H9 (cell line): ENCODE measurements at regions not wholly inside any gene's neighbourhood (a gene's known extent, or its start where the extent isn't known, plus 50 kb on each side); places are given as distances from the start of the nearest gene placed in this dataset.

Experiments used
- DNase-seq: peaks from one replicate; pipeline ENCODE4 v3.0.0-alpha.2; 2017
- H2AFZ ChIP-seq: one replicate; pipeline ENCODE4 v1.6.1; 2013; ENCODE audit warnings: mild to moderate bottlenecking, low read length, control low read depth, moderate library complexity
- H2AK5ac ChIP-seq: 2 replicates; pipeline ENCODE4 v1.6.1; 2013; ENCODE audit warnings: low read length, control low read depth, mixed read lengths; ENCODE audit not compliant: insufficient read length
- H2BK120ac ChIP-seq: one replicate; pipeline ENCODE4 v1.6.1; 2013; ENCODE audit warnings: low read depth, mild to moderate bottlenecking, low read length, control low read depth, inconsistent platforms; ENCODE audit not compliant: poor library complexity, severe bottlenecking
- H2BK12ac ChIP-seq: 2 replicates; pipeline ENCODE4 v1.6.1; 2013; ENCODE audit warnings: low read length, control low read depth, mixed read lengths, low read depth; ENCODE audit not compliant: insufficient read length
- H2BK15ac ChIP-seq: 2 replicates; pipeline ENCODE4 v1.6.1; 2013; ENCODE audit warnings: low read depth, low read length, control low read depth
- H2BK20ac ChIP-seq: one replicate; pipeline ENCODE4 v1.6.1; 2013; ENCODE audit warnings: low read depth, mild to moderate bottlenecking, low read length, control low read depth, inconsistent platforms; ENCODE audit not compliant: poor library complexity, severe bottlenecking
- H2BK5ac ChIP-seq: 2 replicates; pipeline ENCODE4 v1.6.1; 2013; ENCODE audit warnings: low read length, control low read depth, mixed read lengths; ENCODE audit not compliant: insufficient read length
- H3K14ac ChIP-seq: 2 replicates; pipeline ENCODE4 v1.6.1; 2013; ENCODE audit warnings: low read length, control low read depth; ENCODE audit not compliant: insufficient read depth
- H3K18ac ChIP-seq: 2 replicates; pipeline ENCODE4 v1.6.1; 2013; ENCODE audit warnings: low read depth, mild to moderate bottlenecking, mixed read lengths, low read length, control low read depth; ENCODE audit not compliant: insufficient read length
- H3K23ac ChIP-seq: 2 replicates; pipeline ENCODE4 v1.6.1; 2013; ENCODE audit warnings: low read length, control low read depth, mixed read lengths, low read depth; ENCODE audit not compliant: insufficient read length
- H3K23me2 ChIP-seq: 2 replicates; pipeline ENCODE4 v1.6.1; 2013; ENCODE audit warnings: low read depth, mild to moderate bottlenecking, mixed read lengths, low read length, control low read depth; ENCODE audit not compliant: insufficient read length, poor library complexity, severe bottlenecking
- H3K27ac ChIP-seq: 2 replicates; pipeline ENCODE4 v1.5.1; 2013; ENCODE audit warnings: low read length, control low read depth, mixed read lengths, low read depth; ENCODE audit not compliant: insufficient read length
- H3K27me3 ChIP-seq: 2 replicates; pipeline ENCODE4 v1.6.1; 2013; ENCODE audit warnings: low read length, control low read depth, inconsistent platforms; ENCODE audit not compliant: insufficient read depth
- H3K4ac ChIP-seq: 2 replicates; pipeline ENCODE4 v1.6.1; 2013; ENCODE audit warnings: low read depth, mild to moderate bottlenecking, control low read depth, inconsistent platforms, low read length, moderate library complexity
- H3K4me1 ChIP-seq: 2 replicates; pipeline ENCODE4 v1.6.1; 2013; ENCODE audit warnings: low read length, control low read depth, inconsistent platforms; ENCODE audit not compliant: insufficient read depth
- H3K4me2 ChIP-seq: 2 replicates; pipeline ENCODE4 v1.6.1; 2013; ENCODE audit warnings: low read length, control low read depth, mixed read lengths; ENCODE audit not compliant: insufficient read length, insufficient read depth
- H3K56ac ChIP-seq: 2 replicates; pipeline ENCODE4 v1.6.1; 2013; ENCODE audit warnings: low read depth, mild to moderate bottlenecking, mixed read lengths, low read length, control low read depth; ENCODE audit not compliant: insufficient read length
- H3K79me1 ChIP-seq: 2 replicates; pipeline ENCODE4 v1.6.1; 2013; ENCODE audit warnings: low read depth, mild to moderate bottlenecking, moderate library complexity, low read length, control low read depth, inconsistent platforms; ENCODE audit not compliant: insufficient read depth, poor library complexity, severe bottlenecking
- H3K79me2 ChIP-seq: 2 replicates; pipeline ENCODE4 v1.6.1; 2013; ENCODE audit warnings: low read length, control low read depth, inconsistent platforms; ENCODE audit not compliant: insufficient read depth
- H3K9ac ChIP-seq: 2 replicates; pipeline ENCODE4 v1.6.1; 2013; ENCODE audit warnings: low read length, control low read depth, mixed read lengths; ENCODE audit not compliant: insufficient read length; ENCODE audit errors: extremely low read depth
- H3K9me3 ChIP-seq: one replicate; pipeline ENCODE4 v1.6.1; 2013; ENCODE audit warnings: low read depth, low read length, inconsistent platforms; ENCODE audit not compliant: control insufficient read depth
- H3T11ph ChIP-seq: one replicate; pipeline ENCODE4 v1.6.1; 2013; ENCODE audit warnings: mild to moderate bottlenecking, low read length, control low read depth, inconsistent platforms
- H4K20me1 ChIP-seq: one replicate; pipeline ENCODE4 v1.6.1; 2013; ENCODE audit not compliant: control insufficient read depth, insufficient read length, insufficient read depth
- H4K5ac ChIP-seq: 2 replicates; pipeline ENCODE4 v1.6.1; 2013; ENCODE audit warnings: low read depth, mild to moderate bottlenecking, mixed read lengths, low read length, control low read depth; ENCODE audit not compliant: insufficient read length
- H4K8ac ChIP-seq: replicated peaks from 2 replicates; pipeline ENCODE4 v1.6.1; 2013; ENCODE audit warnings: low read length, control low read depth, mixed read lengths, low read depth; ENCODE audit not compliant: insufficient read length
- H4K91ac ChIP-seq: 2 replicates; pipeline ENCODE4 v1.6.1; 2013; ENCODE audit warnings: low read depth, mild to moderate bottlenecking, moderate library complexity, mixed read lengths, low read length, control low read depth; ENCODE audit not compliant: insufficient read length
- H3K27ac Mint-ChIP-seq, 3 experiments: 2 replicates in 2 of 3; 3 replicates in 1 of 3; pipeline ENCODE4 v1.8.0; 2020 to 2021; ENCODE audit warnings: mixed read lengths in 3 of 3, mild to moderate bottlenecking in 1 of 3, moderate library complexity in 1 of 3
- H3K27me3 Mint-ChIP-seq: 2 replicates; pipeline ENCODE4 v1.8.0; 2021; ENCODE audit warnings: low read depth, mild to moderate bottlenecking, moderate library complexity, mixed read lengths
- H3K36me3 Mint-ChIP-seq, 3 experiments: 2 replicates in 2 of 3; 3 replicates in 1 of 3; pipeline ENCODE4 v1.8.0; 2020 to 2021; ENCODE audit warnings: low read depth in 3 of 3, mixed read lengths in 3 of 3; ENCODE audit not compliant: insufficient read depth in 1 of 3
- H3K4me1 Mint-ChIP-seq, 2 experiments: 2 replicates each; pipeline ENCODE4 v1.8.0; 2020; ENCODE audit warnings: mixed read lengths in 2 of 2
- H3K4me3 Mint-ChIP-seq, 2 experiments: 2 replicates in 1 of 2; 3 replicates in 1 of 2; pipeline ENCODE4 v1.8.0; 2020 to 2021; ENCODE audit warnings: mild to moderate bottlenecking in 2 of 2, mixed read lengths in 2 of 2, moderate library complexity in 1 of 2
- H3K9me3 Mint-ChIP-seq, 2 experiments: 2 replicates in 1 of 2; 3 replicates in 1 of 2; pipeline ENCODE4 v1.8.0; 2020; ENCODE audit warnings: mild to moderate bottlenecking in 2 of 2, mixed read lengths in 2 of 2, moderate library complexity in 1 of 2
- CTCF ChIP-seq: fragments of 200-600 bp; sonication (generic); conservative IDR thresholded peaks from 3 replicates; pipeline ENCODE4 v1.8.0; 2021; ENCODE audit warnings: antibody characterized with exemption, mild to moderate bottlenecking
- WGBS: extraction: QIAGEN DNeasy Blood & Tissue Kit; methylation state at CpG from one replicate; pipeline ENCODE4 v1.1.7; 2013; ENCODE audit warnings: missing lambda C conversion rate, low lambda C conversion rate, mixed read lengths; ENCODE audit not compliant: insufficient read length; ENCODE audit errors: extremely low coverage; 5-methylcytosine and 5-hydroxymethylcytosine counted together

GRCh38 chr4:30456716-30457115 is 263.5 kb upstream of the PCDH7 start:
- Histone ChIP-seq H3K27ac (no peak overlapping the region), H3K79me2 (no peaks in the 10 kb centered on the region), H3K9me3 (no peaks in the 10 kb centered on the region), H3K23ac (no peak overlapping the region), H2AK5ac (no peak overlapping the region), H3K23me2 (no peaks in the 10 kb centered on the region), H3K4ac (no peak overlapping the region), H3K27me3 (no peaks in the 10 kb centered on the region), H4K20me1 (no peaks in the 10 kb centered on the region), H2BK15ac (no peak overlapping the region), H2AFZ (no peak overlapping the region), H4K5ac (no peak overlapping the region), H2BK5ac (no peak overlapping the region), H4K91ac (no peak overlapping the region), H3K56ac (no peak overlapping the region), H3K9ac (no peak overlapping the region), H3K79me1 (no peaks in the 10 kb centered on the region), H2BK12ac (no peak overlapping the region), H2BK20ac (no peak overlapping the region), H2BK120ac (no peak overlapping the region), H3K4me2 (no peak overlapping the region), H3K18ac (no peak overlapping the region), H3K14ac (no peak overlapping the region), H4K8ac (no peak overlapping the region), H3T11ph (no peak overlapping the region), H3K4me1 (no peaks in the 10 kb centered on the region)
- TF ChIP-seq CTCF = no peak
- no CpG with 5 or more reads among the region's 4 CpGs for WGBS
- Mint-ChIP-seq H3K27me3 (no peaks in the 10 kb centered on the region), H3K4me3 (no peak overlapping the region), H3K4me1 (peaks cover 13 to 19% of the 10 kb centered on the region in 2 experiments), H3K9me3 (peaks cover 0 to 3% of the 10 kb centered on the region in 2 experiments; a peak in 2 of 5 replicates), H3K36me3 (peaks cover 0 to 14% (median 0%) of the 10 kb centered on the region in 3 experiments; a peak in 1 of 7 replicates), H3K27ac (no peak overlapping the region)
- no peak for DNase-seq
